GM06990 (cell line): ENCODE measurements at regions not wholly inside any gene's neighbourhood (a gene's known extent, or its start where the extent isn't known, plus 50 kb on each side); places are given as distances from the start of the nearest gene placed in this dataset.
A peak's percentile ranks its signal among the peaks of the same experiment; 100 is the strongest.
"Not testable (repeated sequence)": the region's sequence is repeated elsewhere in the genome, so short reads cannot be mapped to it uniquely, and the experiment has no call there.

Experiments used
- DNase-seq: peaks from one replicate; pipeline ENCODE4 v3.0.0-alpha.2; 2011; ENCODE audit not compliant: insufficient read length; ENCODE audit errors: extremely low read depth
- H3K27me3 ChIP-seq: replicated peaks from 2 replicates; pipeline ENCODE4 v1.6.0; 2011; ENCODE audit warnings: low read length; ENCODE audit not compliant: control insufficient read depth, insufficient read depth
- H3K36me3 ChIP-seq: 2 replicates; pipeline ENCODE4 v1.5.1; 2011; ENCODE audit warnings: low read length; ENCODE audit not compliant: control insufficient read depth, insufficient read depth
- H3K4me3 ChIP-seq: replicated peaks from 2 replicates; pipeline ENCODE4 v1.5.1; 2011; ENCODE audit warnings: low read depth, mild to moderate bottlenecking, control low read depth, low read length
- CTCF ChIP-seq: IDR thresholded peaks from 2 replicates; pipeline ENCODE4 v1.5.1; 2011; ENCODE audit warnings: low read length, control low read depth, mild to moderate bottlenecking, inconsistent platforms; ENCODE audit not compliant: insufficient read depth, poor library complexity, severe bottlenecking

GRCh38 chr6:137552809-137553208, 58.6 kb upstream of the OLIG3 start:
- Histone ChIP-seq H3K27me3 (peaks cover 1% of the 10 kb centered on the region), H3K4me3 (no peak overlapping the region), H3K36me3 (no peaks in the 10 kb centered on the region)
- DNase-seq, result no peak
- no peak for TF ChIP-seq CTCF

GRCh38 chr6:137559521-137560183, 65.5 kb upstream of the OLIG3 start:
- H3K4me3 ChIP-seq, result not testable (repeated sequence)

GRCh38 chr6:137560184-137560563, 66.0 kb upstream of the OLIG3 start:
- TF ChIP-seq CTCF, result no peak
- Histone ChIP-seq H3K4me3 (no peak overlapping the region), H3K27me3 (no peaks in the 10 kb centered on the region), H3K36me3 (no peaks in the 10 kb centered on the region)
- DNase-seq, result no peak

More at GRCh38 chr6:137559521-137560183, 65.5 kb upstream of the OLIG3 start:
- peak; percentile 43 for TF ChIP-seq CTCF
- H3K36me3 ChIP-seq, DNase-seq, H3K27me3 ChIP-seq: not testable (repeated sequence)

GRCh38 chr6:137568067-137568466, 73.9 kb upstream of the OLIG3 start:
- TF ChIP-seq CTCF, result no peak
- H3K4me3 ChIP-seq, result no peak overlapping the region
- no peaks in the 10 kb centered on the region for H3K27me3 ChIP-seq
- H3K36me3 ChIP-seq, result no peaks in the 10 kb centered on the region
- no peak for DNase-seq

- no peak for TF ChIP-seq CTCF
- no peak for DNase-seq
- Histone ChIP-seq H3K4me3 (no peak overlapping the region), H3K27me3 (no peaks in the 10 kb centered on the region), H3K36me3 (no peaks in the 10 kb centered on the region)
Observed at GRCh38 chr6:137570393-137570792, 76.2 kb upstream of the OLIG3 start.

- H3K36me3 ChIP-seq, result no peaks in the 10 kb centered on the region
- peak; percentile 78 for TF ChIP-seq CTCF
- H3K4me3 ChIP-seq, result no peak overlapping the region
- no peaks in the 10 kb centered on the region for H3K27me3 ChIP-seq
- DNase-seq, result peak; percentile 7
Observed at GRCh38 chr6:137571854-137572253, 77.7 kb upstream of the OLIG3 start.
